ENCODE measurements at regions not wholly inside any gene's neighbourhood (a gene's known extent, or its start where the extent isn't known, plus 50 kb on each side); places are given as distances from the start of the nearest gene placed in this dataset.

- DNase-seq, result no peak
These were observed 226.5 kb upstream of the PLSCR5 start for GRCh38 chr3:146831659-146832058.

- DNase-seq, result no peak
These were observed 225.1 kb upstream of the PLSCR5 start for GRCh38 chr3:146830231-146830630.

GRCh38 chr3:146827836-146828235 lies 222.7 kb upstream of the PLSCR5 start:
- no peak for DNase-seq

- DNase-seq, result no peak
These were observed 218.5 kb upstream of the PLSCR5 start for GRCh38 chr3:146823622-146824021.

GRCh38 chr3:146818866-146819265 lies 213.7 kb upstream of the PLSCR5 start:
- DNase-seq, result no peak

- no peak for DNase-seq
These were observed 213.2 kb upstream of the PLSCR5 start for GRCh38 chr3:146818301-146818700.

GRCh38 chr3:146817704-146818103 lies 212.6 kb upstream of the PLSCR5 start:
- DNase-seq, result no peak

GRCh38 chr3:146814601-146815315 lies 209.6 kb upstream of the PLSCR5 start:
- no peak for DNase-seq

GRCh38 chr3:146813496-146813895 lies 208.3 kb upstream of the PLSCR5 start:
- no peak for DNase-seq

GRCh38 chr3:146803745-146804144 lies 198.6 kb upstream of the PLSCR5 start:
- DNase-seq, result no peak

GRCh38 chr3:146801492-146801891 lies 196.3 kb upstream of the PLSCR5 start:
- no peak for DNase-seq

- DNase-seq, result no peak
These were observed 195.3 kb upstream of the PLSCR5 start for GRCh38 chr3:146800484-146800883.

GRCh38 chr3:146796078-146796477 lies 190.9 kb upstream of the PLSCR5 start:
- no peak for DNase-seq

- DNase-seq, result no peak
These were observed 178.3 kb upstream of the PLSCR5 start for GRCh38 chr3:146783446-146783845.

- no peak for DNase-seq
These were observed 176.5 kb upstream of the PLSCR5 start for GRCh38 chr3:146781606-146782005.

GRCh38 chr3:146781059-146781458 lies 175.9 kb upstream of the PLSCR5 start:
- DNase-seq, result no peak

GRCh38 chr3:146780251-146780650 lies 175.1 kb upstream of the PLSCR5 start:
- DNase-seq, result no peak

- DNase-seq, result no peak
These were observed 172.8 kb upstream of the PLSCR5 start for GRCh38 chr3:146777941-146778340.

- DNase-seq, result peak in 1 of 5 donors; percentile 6
These were observed 167.1 kb upstream of the PLSCR5 start for GRCh38 chr3:146772211-146772743.

- no peak for DNase-seq
These were observed 165.7 kb upstream of the PLSCR5 start for GRCh38 chr3:146770881-146771280.

GRCh38 chr3:146770301-146770700 lies 165.2 kb upstream of the PLSCR5 start:
- DNase-seq, result no peak

GRCh38 chr3:146757759-146758158 lies 152.6 kb upstream of the PLSCR5 start:
- no peak for DNase-seq

- DNase-seq, result no peak
These were observed 145.1 kb upstream of the PLSCR5 start for GRCh38 chr3:146750196-146750595.

GRCh38 chr3:146747928-146748327 lies 142.8 kb upstream of the PLSCR5 start:
- DNase-seq, result no peak

GRCh38 chr3:146747051-146747450 lies 141.9 kb upstream of the PLSCR5 start:
- DNase-seq, result no peak
